H9 (cell line): ENCODE measurements at regions not wholly inside any gene's neighbourhood (a gene's known extent, or its start where the extent isn't known, plus 50 kb on each side); places are given as distances from the start of the nearest gene placed in this dataset.

Experiments
- DNase-seq: peaks from one replicate; pipeline ENCODE4 v3.0.0-alpha.2; 2017
- H2AFZ ChIP-seq: one replicate; pipeline ENCODE4 v1.6.1; 2013; ENCODE audit warnings: mild to moderate bottlenecking, low read length, control low read depth, moderate library complexity
- H2AK5ac ChIP-seq: 2 replicates; pipeline ENCODE4 v1.6.1; 2013; ENCODE audit warnings: low read length, control low read depth, mixed read lengths; ENCODE audit not compliant: insufficient read length
- H2BK120ac ChIP-seq: one replicate; pipeline ENCODE4 v1.6.1; 2013; ENCODE audit warnings: low read depth, mild to moderate bottlenecking, low read length, control low read depth, inconsistent platforms; ENCODE audit not compliant: poor library complexity, severe bottlenecking
- H2BK12ac ChIP-seq: 2 replicates; pipeline ENCODE4 v1.6.1; 2013; ENCODE audit warnings: low read length, control low read depth, mixed read lengths, low read depth; ENCODE audit not compliant: insufficient read length
- H2BK15ac ChIP-seq: 2 replicates; pipeline ENCODE4 v1.6.1; 2013; ENCODE audit warnings: low read depth, low read length, control low read depth
- H2BK20ac ChIP-seq: one replicate; pipeline ENCODE4 v1.6.1; 2013; ENCODE audit warnings: low read depth, mild to moderate bottlenecking, low read length, control low read depth, inconsistent platforms; ENCODE audit not compliant: poor library complexity, severe bottlenecking
- H2BK5ac ChIP-seq: 2 replicates; pipeline ENCODE4 v1.6.1; 2013; ENCODE audit warnings: low read length, control low read depth, mixed read lengths; ENCODE audit not compliant: insufficient read length
- H3K14ac ChIP-seq: 2 replicates; pipeline ENCODE4 v1.6.1; 2013; ENCODE audit warnings: low read length, control low read depth; ENCODE audit not compliant: insufficient read depth
- H3K18ac ChIP-seq: 2 replicates; pipeline ENCODE4 v1.6.1; 2013; ENCODE audit warnings: low read depth, mild to moderate bottlenecking, mixed read lengths, low read length, control low read depth; ENCODE audit not compliant: insufficient read length
- H3K23ac ChIP-seq: 2 replicates; pipeline ENCODE4 v1.6.1; 2013; ENCODE audit warnings: low read length, control low read depth, mixed read lengths, low read depth; ENCODE audit not compliant: insufficient read length
- H3K23me2 ChIP-seq: 2 replicates; pipeline ENCODE4 v1.6.1; 2013; ENCODE audit warnings: low read depth, mild to moderate bottlenecking, mixed read lengths, low read length, control low read depth; ENCODE audit not compliant: insufficient read length, poor library complexity, severe bottlenecking
- H3K27ac ChIP-seq: 2 replicates; pipeline ENCODE4 v1.5.1; 2013; ENCODE audit warnings: low read length, control low read depth, mixed read lengths, low read depth; ENCODE audit not compliant: insufficient read length
- H3K27me3 ChIP-seq: 2 replicates; pipeline ENCODE4 v1.6.1; 2013; ENCODE audit warnings: low read length, control low read depth, inconsistent platforms; ENCODE audit not compliant: insufficient read depth
- H3K4ac ChIP-seq: 2 replicates; pipeline ENCODE4 v1.6.1; 2013; ENCODE audit warnings: low read depth, mild to moderate bottlenecking, control low read depth, inconsistent platforms, low read length, moderate library complexity
- H3K4me1 ChIP-seq: 2 replicates; pipeline ENCODE4 v1.6.1; 2013; ENCODE audit warnings: low read length, control low read depth, inconsistent platforms; ENCODE audit not compliant: insufficient read depth
- H3K4me2 ChIP-seq: 2 replicates; pipeline ENCODE4 v1.6.1; 2013; ENCODE audit warnings: low read length, control low read depth, mixed read lengths; ENCODE audit not compliant: insufficient read length, insufficient read depth
- H3K56ac ChIP-seq: 2 replicates; pipeline ENCODE4 v1.6.1; 2013; ENCODE audit warnings: low read depth, mild to moderate bottlenecking, mixed read lengths, low read length, control low read depth; ENCODE audit not compliant: insufficient read length
- H3K79me1 ChIP-seq: 2 replicates; pipeline ENCODE4 v1.6.1; 2013; ENCODE audit warnings: low read depth, mild to moderate bottlenecking, moderate library complexity, low read length, control low read depth, inconsistent platforms; ENCODE audit not compliant: insufficient read depth, poor library complexity, severe bottlenecking
- H3K79me2 ChIP-seq: 2 replicates; pipeline ENCODE4 v1.6.1; 2013; ENCODE audit warnings: low read length, control low read depth, inconsistent platforms; ENCODE audit not compliant: insufficient read depth
- H3K9ac ChIP-seq: 2 replicates; pipeline ENCODE4 v1.6.1; 2013; ENCODE audit warnings: low read length, control low read depth, mixed read lengths; ENCODE audit not compliant: insufficient read length; ENCODE audit errors: extremely low read depth
- H3K9me3 ChIP-seq: one replicate; pipeline ENCODE4 v1.6.1; 2013; ENCODE audit warnings: low read depth, low read length, inconsistent platforms; ENCODE audit not compliant: control insufficient read depth
- H3T11ph ChIP-seq: one replicate; pipeline ENCODE4 v1.6.1; 2013; ENCODE audit warnings: mild to moderate bottlenecking, low read length, control low read depth, inconsistent platforms
- H4K20me1 ChIP-seq: one replicate; pipeline ENCODE4 v1.6.1; 2013; ENCODE audit not compliant: control insufficient read depth, insufficient read length, insufficient read depth
- H4K5ac ChIP-seq: 2 replicates; pipeline ENCODE4 v1.6.1; 2013; ENCODE audit warnings: low read depth, mild to moderate bottlenecking, mixed read lengths, low read length, control low read depth; ENCODE audit not compliant: insufficient read length
- H4K8ac ChIP-seq: replicated peaks from 2 replicates; pipeline ENCODE4 v1.6.1; 2013; ENCODE audit warnings: low read length, control low read depth, mixed read lengths, low read depth; ENCODE audit not compliant: insufficient read length
- H4K91ac ChIP-seq: 2 replicates; pipeline ENCODE4 v1.6.1; 2013; ENCODE audit warnings: low read depth, mild to moderate bottlenecking, moderate library complexity, mixed read lengths, low read length, control low read depth; ENCODE audit not compliant: insufficient read length
- H3K27ac Mint-ChIP-seq, 3 experiments: 2 replicates in 2 of 3; 3 replicates in 1 of 3; pipeline ENCODE4 v1.8.0; 2020 to 2021; ENCODE audit warnings: mixed read lengths in 3 of 3, mild to moderate bottlenecking in 1 of 3, moderate library complexity in 1 of 3
- H3K27me3 Mint-ChIP-seq: 2 replicates; pipeline ENCODE4 v1.8.0; 2021; ENCODE audit warnings: low read depth, mild to moderate bottlenecking, moderate library complexity, mixed read lengths
- H3K36me3 Mint-ChIP-seq, 3 experiments: 2 replicates in 2 of 3; 3 replicates in 1 of 3; pipeline ENCODE4 v1.8.0; 2020 to 2021; ENCODE audit warnings: low read depth in 3 of 3, mixed read lengths in 3 of 3; ENCODE audit not compliant: insufficient read depth in 1 of 3
- H3K4me1 Mint-ChIP-seq, 2 experiments: 2 replicates each; pipeline ENCODE4 v1.8.0; 2020; ENCODE audit warnings: mixed read lengths in 2 of 2
- H3K4me3 Mint-ChIP-seq, 2 experiments: 2 replicates in 1 of 2; 3 replicates in 1 of 2; pipeline ENCODE4 v1.8.0; 2020 to 2021; ENCODE audit warnings: mild to moderate bottlenecking in 2 of 2, mixed read lengths in 2 of 2, moderate library complexity in 1 of 2
- H3K9me3 Mint-ChIP-seq, 2 experiments: 2 replicates in 1 of 2; 3 replicates in 1 of 2; pipeline ENCODE4 v1.8.0; 2020; ENCODE audit warnings: mild to moderate bottlenecking in 2 of 2, mixed read lengths in 2 of 2, moderate library complexity in 1 of 2
- WGBS: extraction: QIAGEN DNeasy Blood & Tissue Kit; methylation state at CpG from one replicate; pipeline ENCODE4 v1.1.7; 2013; ENCODE audit warnings: missing lambda C conversion rate, low lambda C conversion rate, mixed read lengths; ENCODE audit not compliant: insufficient read length; ENCODE audit errors: extremely low coverage; 5-methylcytosine and 5-hydroxymethylcytosine counted together
- TF ChIP-seq, protein P1 (sequence below): fragments of 200-600 bp; sonication (generic); conservative IDR thresholded peaks from 3 replicates; pipeline ENCODE4 v1.8.0; 2021; ENCODE audit warnings: antibody characterized with exemption, mild to moderate bottlenecking

DNA sequence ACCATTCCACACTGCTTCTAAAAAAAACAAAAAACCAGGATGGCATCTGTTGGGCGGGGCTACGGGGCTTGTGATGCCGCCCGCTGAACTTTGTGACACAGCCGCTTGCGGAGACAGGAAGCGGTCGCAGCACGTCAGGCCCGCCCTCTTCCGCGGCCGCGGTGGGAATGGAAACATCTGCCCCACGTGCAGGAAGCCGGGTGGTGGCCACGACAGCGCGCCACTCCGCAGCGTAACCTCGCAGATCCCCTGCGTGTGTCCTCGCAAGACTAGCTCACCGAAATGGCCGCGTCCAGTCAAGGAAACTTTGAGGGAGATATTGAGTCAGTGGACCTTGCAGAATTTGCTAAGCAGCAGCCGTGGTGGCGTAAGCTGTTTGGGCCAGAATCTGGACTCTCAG, 168.5 kb downstream of the SUCLG1 start:
- Mint-ChIP-seq H3K9me3 (peaks cover 3 to 10% of the 10 kb centered on the region in 2 experiments; a peak in 3 of 5 replicates), H3K36me3 (peaks cover 0 to 8% (median 4%) of the 10 kb centered on the region in 3 experiments; a peak in 3 of 7 replicates), H3K27ac (no peak overlapping the region), H3K27me3 (no peaks in the 10 kb centered on the region), H3K4me3 (no peak overlapping the region), H3K4me1 (peaks cover 0 to 5% of the 10 kb centered on the region in 2 experiments; a peak in 3 of 4 replicates)
- H2BK12ac ChIP-seq, result no peak overlapping the region
- no peaks in the 10 kb centered on the region for H3K27me3 ChIP-seq
- H4K91ac ChIP-seq, result no peak overlapping the region
- no peak overlapping the region for H3K23ac ChIP-seq
- no peak overlapping the region for H2AFZ ChIP-seq
- no peak overlapping the region for H2BK5ac ChIP-seq
- no peak overlapping the region for H3K56ac ChIP-seq
- TF ChIP-seq, protein P1, sequence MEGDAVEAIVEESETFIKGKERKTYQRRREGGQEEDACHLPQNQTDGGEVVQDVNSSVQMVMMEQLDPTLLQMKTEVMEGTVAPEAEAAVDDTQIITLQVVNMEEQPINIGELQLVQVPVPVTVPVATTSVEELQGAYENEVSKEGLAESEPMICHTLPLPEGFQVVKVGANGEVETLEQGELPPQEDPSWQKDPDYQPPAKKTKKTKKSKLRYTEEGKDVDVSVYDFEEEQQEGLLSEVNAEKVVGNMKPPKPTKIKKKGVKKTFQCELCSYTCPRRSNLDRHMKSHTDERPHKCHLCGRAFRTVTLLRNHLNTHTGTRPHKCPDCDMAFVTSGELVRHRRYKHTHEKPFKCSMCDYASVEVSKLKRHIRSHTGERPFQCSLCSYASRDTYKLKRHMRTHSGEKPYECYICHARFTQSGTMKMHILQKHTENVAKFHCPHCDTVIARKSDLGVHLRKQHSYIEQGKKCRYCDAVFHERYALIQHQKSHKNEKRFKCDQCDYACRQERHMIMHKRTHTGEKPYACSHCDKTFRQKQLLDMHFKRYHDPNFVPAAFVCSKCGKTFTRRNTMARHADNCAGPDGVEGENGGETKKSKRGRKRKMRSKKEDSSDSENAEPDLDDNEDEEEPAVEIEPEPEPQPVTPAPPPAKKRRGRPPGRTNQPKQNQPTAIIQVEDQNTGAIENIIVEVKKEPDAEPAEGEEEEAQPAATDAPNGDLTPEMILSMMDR, result no peak
- H4K8ac ChIP-seq, result no peak overlapping the region
- H3K4me2 ChIP-seq, result no peak overlapping the region
- no peaks in the 10 kb centered on the region for H3K23me2 ChIP-seq
- no peaks in the 10 kb centered on the region for H3K79me2 ChIP-seq
- no peak overlapping the region for H3T11ph ChIP-seq
- no peak overlapping the region for H3K9ac ChIP-seq
- H3K18ac ChIP-seq, result no peak overlapping the region
- H3K4me1 ChIP-seq, result no peaks in the 10 kb centered on the region; the same call in 1 of the 2 replicates
- H2BK15ac ChIP-seq, result no peak overlapping the region
- H3K4ac ChIP-seq, result no peak overlapping the region
- H2BK20ac ChIP-seq, result no peak overlapping the region
- H4K5ac ChIP-seq, result no peak overlapping the region
- H3K9me3 ChIP-seq, result no peaks in the 10 kb centered on the region
- no peaks in the 10 kb centered on the region for H3K79me1 ChIP-seq
- DNase-seq, result no peak
- H4K20me1 ChIP-seq, result no peaks in the 10 kb centered on the region
- no peak overlapping the region for H3K27ac ChIP-seq
- H2AK5ac ChIP-seq, result no peak overlapping the region
- no CpG with 5 or more reads among the region's 29 CpGs for WGBS
- no peak overlapping the region for H3K14ac ChIP-seq
- H2BK120ac ChIP-seq, result no peak overlapping the region
